HL-60 (cell line): ENCODE measurements at regions not wholly inside any gene's neighbourhood (a gene's known extent, or its start where the extent isn't known, plus 50 kb on each side); places are given as distances from the start of the nearest gene placed in this dataset.

ENCODE experiments used
- DNase-seq, 2 experiments: peaks; one replicate each; pipeline ENCODE4 v3.0.0-alpha.2; 2010 to 2020; ENCODE audit warnings: low read depth in 1 of 2, low spot score in 1 of 2
- H3K27ac ChIP-seq: fragments of 250-450 bp; sonication (Bioruptor Pico); replicated peaks from 2 replicates; pipeline ENCODE4 v1.5.1; 2020; ENCODE audit warnings: mild to moderate bottlenecking, moderate library complexity
- H3K27me3 ChIP-seq: fragments of 250-450 bp; sonication (Bioruptor Pico); 2 replicates; pipeline ENCODE4 v1.5.1; 2021; ENCODE audit warnings: mild to moderate bottlenecking, moderate library complexity; ENCODE audit not compliant: insufficient read depth, poor library complexity, severe bottlenecking
- H3K4me3 ChIP-seq: replicated peaks from 2 replicates; pipeline ENCODE4 v1.5.1; 2011; ENCODE audit warnings: mild to moderate bottlenecking, control low read depth, low read length; ENCODE audit not compliant: insufficient read depth
- GABPA ChIP-seq: IDR thresholded peaks from 2 replicates; pipeline ENCODE4 v1.6.1; 2012; ENCODE audit warnings: low read depth
- POLR2AphosphoS5 ChIP-seq: IDR thresholded peaks from 2 replicates; pipeline ENCODE4 v1.6.1; 2012; ENCODE audit warnings: low read depth
- SPI1 ChIP-seq: IDR thresholded peaks from 2 replicates; pipeline ENCODE4 v1.6.1; 2012; ENCODE audit warnings: low read depth, mild to moderate bottlenecking, borderline replicate concordance
- TF ChIP-seq, protein P1 (sequence below): IDR thresholded peaks from one replicate; pipeline ENCODE4 v1.5.1; 2011; ENCODE audit warnings: low read length, control low read depth, inconsistent platforms; ENCODE audit not compliant: insufficient read depth
- TF ChIP-seq, protein P2 (sequence below): IDR thresholded peaks from 2 replicates; pipeline ENCODE4 v1.6.1; 2012; ENCODE audit warnings: low read depth; ENCODE audit not compliant: insufficient replicate concordance

DNA sequence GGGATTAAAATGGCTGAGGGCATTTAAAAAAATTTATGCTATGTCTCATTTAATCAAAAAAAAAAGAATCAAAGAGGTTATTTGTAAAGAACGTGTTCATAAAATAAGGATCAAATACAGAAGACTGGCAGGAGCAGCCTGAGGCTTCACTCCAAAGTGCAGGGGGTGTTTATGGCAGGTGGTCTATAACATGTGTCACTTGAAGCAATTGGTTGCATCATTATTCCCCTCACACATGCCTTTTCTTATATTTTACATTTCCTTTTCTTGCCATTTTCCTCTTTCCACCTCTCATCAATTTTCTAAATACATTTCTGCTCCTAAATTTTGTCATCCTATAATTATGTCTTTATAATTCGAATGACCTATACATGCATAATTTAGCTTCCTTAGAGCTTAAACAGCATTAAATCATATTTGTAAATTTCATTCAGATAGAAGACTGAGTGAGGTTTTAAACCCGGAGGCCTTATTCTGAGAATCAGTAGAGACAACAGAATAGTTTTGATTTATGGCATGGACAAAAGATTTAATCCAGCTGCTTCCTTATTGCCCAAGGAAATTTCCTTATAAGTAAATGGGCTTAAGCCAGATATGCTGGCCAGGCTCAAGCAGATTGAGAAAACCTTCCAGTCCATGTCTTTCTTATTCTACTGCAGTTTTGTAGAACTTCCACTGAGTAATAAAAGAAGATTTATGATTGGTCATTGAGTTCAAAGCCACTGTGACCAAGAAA lies 322.8 kb downstream of the TGFB2 start:
- no peak for DNase-seq
- no peaks in the 10 kb centered on the region for H3K27me3 ChIP-seq
- TF ChIP-seq, protein P1, sequence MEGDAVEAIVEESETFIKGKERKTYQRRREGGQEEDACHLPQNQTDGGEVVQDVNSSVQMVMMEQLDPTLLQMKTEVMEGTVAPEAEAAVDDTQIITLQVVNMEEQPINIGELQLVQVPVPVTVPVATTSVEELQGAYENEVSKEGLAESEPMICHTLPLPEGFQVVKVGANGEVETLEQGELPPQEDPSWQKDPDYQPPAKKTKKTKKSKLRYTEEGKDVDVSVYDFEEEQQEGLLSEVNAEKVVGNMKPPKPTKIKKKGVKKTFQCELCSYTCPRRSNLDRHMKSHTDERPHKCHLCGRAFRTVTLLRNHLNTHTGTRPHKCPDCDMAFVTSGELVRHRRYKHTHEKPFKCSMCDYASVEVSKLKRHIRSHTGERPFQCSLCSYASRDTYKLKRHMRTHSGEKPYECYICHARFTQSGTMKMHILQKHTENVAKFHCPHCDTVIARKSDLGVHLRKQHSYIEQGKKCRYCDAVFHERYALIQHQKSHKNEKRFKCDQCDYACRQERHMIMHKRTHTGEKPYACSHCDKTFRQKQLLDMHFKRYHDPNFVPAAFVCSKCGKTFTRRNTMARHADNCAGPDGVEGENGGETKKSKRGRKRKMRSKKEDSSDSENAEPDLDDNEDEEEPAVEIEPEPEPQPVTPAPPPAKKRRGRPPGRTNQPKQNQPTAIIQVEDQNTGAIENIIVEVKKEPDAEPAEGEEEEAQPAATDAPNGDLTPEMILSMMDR: no peak
- TF ChIP-seq POLR2AphosphoS5 (no peak), GABPA (no peak), SPI1 (no peak)
- TF ChIP-seq, protein P2, sequence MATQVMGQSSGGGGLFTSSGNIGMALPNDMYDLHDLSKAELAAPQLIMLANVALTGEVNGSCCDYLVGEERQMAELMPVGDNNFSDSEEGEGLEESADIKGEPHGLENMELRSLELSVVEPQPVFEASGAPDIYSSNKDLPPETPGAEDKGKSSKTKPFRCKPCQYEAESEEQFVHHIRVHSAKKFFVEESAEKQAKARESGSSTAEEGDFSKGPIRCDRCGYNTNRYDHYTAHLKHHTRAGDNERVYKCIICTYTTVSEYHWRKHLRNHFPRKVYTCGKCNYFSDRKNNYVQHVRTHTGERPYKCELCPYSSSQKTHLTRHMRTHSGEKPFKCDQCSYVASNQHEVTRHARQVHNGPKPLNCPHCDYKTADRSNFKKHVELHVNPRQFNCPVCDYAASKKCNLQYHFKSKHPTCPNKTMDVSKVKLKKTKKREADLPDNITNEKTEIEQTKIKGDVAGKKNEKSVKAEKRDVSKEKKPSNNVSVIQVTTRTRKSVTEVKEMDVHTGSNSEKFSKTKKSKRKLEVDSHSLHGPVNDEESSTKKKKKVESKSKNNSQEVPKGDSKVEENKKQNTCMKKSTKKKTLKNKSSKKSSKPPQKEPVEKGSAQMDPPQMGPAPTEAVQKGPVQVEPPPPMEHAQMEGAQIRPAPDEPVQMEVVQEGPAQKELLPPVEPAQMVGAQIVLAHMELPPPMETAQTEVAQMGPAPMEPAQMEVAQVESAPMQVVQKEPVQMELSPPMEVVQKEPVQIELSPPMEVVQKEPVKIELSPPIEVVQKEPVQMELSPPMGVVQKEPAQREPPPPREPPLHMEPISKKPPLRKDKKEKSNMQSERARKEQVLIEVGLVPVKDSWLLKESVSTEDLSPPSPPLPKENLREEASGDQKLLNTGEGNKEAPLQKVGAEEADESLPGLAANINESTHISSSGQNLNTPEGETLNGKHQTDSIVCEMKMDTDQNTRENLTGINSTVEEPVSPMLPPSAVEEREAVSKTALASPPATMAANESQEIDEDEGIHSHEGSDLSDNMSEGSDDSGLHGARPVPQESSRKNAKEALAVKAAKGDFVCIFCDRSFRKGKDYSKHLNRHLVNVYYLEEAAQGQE: no peak
- H3K27ac ChIP-seq: no peak overlapping the region
- H3K4me3 ChIP-seq: no peak overlapping the region

DNA sequence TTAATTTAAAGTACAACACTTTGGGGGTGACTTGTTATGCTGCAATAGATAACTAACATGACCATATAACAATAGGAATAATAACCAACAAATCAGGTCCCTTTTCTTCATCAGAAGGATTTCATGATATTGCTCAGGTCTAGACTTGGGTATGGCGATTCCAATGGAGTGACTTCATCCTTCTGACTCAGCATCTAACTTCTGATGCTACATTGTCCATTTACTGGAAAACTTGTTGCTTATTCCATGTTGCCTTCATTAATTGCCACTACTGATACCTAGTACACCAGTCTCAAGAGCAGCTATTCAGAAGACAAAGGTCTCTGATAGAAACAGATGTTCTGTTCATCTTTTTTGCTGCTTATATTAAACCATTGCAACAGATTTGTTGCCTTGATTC lies 324.3 kb downstream of the TGFB2 start:
- H3K4me3 ChIP-seq: no peak overlapping the region
- no peak for DNase-seq
- H3K27me3 ChIP-seq: no peaks in the 10 kb centered on the region
- TF ChIP-seq POLR2AphosphoS5: no peak
- no peak for TF ChIP-seq SPI1
- TF ChIP-seq GABPA: no peak
- TF ChIP-seq, protein P1: no peak
- TF ChIP-seq, protein P2: no peak
- no peak overlapping the region for H3K27ac ChIP-seq

DNA sequence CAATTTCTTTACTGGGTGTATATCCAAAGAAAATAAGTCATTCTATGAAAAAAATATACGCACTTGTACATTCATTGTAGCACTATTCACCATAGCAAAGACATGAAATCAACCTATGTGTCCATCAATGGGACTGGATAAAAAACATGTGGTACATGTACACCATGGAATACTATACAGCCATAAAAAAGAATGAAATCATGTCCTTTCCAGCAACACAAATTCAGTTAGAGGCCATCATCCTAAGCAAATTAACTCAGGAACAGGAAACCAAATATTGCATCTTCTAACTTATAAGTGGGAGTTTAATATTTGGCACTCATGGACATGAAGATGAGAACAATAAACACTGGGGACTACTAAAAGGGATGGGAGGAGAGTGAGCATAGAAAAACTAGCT lies 325.7 kb downstream of the TGFB2 start:
- no peak for DNase-seq
- H3K27ac ChIP-seq: no peak overlapping the region
- H3K27me3 ChIP-seq: no peaks in the 10 kb centered on the region
- no peak overlapping the region for H3K4me3 ChIP-seq
- TF ChIP-seq SPI1 (no peak), POLR2AphosphoS5 (no peak)
- TF ChIP-seq, protein P1: no peak
- TF ChIP-seq, protein P2: no peak
